CD4-positive, alpha-beta T cell (primary cell): ENCODE measurements at regions not wholly inside any gene's neighbourhood (a gene's known extent, or its start where the extent isn't known, plus 50 kb on each side); places are given as distances from the start of the nearest gene placed in this dataset.

Source experiments
- ATAC-seq: fragments of 200-7000 bp; cut with Tn5 transposase; one replicate; pipeline ENCODE4 v1.10.0; 2022; ENCODE audit warnings: mild to moderate bottlenecking; ENCODE audit not compliant: poor library complexity
- CTCF ChIA-PET: fragments of 350-600 bp; sonication (Branson Sonifier 250); formaldehyde crosslinking; loops from one replicate; lab custom pipeline; 2021; ENCODE audit warnings: antibody characterized with exemption, inconsistent platforms; lab: Charles Lee
- POLR2A ChIA-PET: fragments of 350-600 bp; sonication (Branson Sonifier 250); formaldehyde crosslinking; loops from one replicate; lab custom pipeline; 2021; ENCODE audit warnings: antibody characterized with exemption, inconsistent platforms; lab: Charles Lee
- DNase-seq, 14 experiments: peaks; one replicate each; pipeline ENCODE4 v3.0.0-alpha.2; 2013 to 2020; ENCODE audit warnings: mixed read lengths in 2 of 14
- H3K27ac ChIP-seq, 2 donors: one replicate each; pipeline versions ENCODE4 v1.5.1 to v1.7.0; 2013; ENCODE audit warnings: low read length in 2 of 2, low read depth in 1 of 2, mild to moderate bottlenecking in 1 of 2
- H3K27me3 ChIP-seq, 2 experiments: 1 replicate in 1 of 2; 2 replicates in 1 of 2; pipeline versions ENCODE4 v1.6.1 to v1.7.0; 2013; ENCODE audit warnings: low read length in 2 of 2, control low read depth in 1 of 2, mild to moderate bottlenecking in 1 of 2, moderate library complexity in 1 of 2; ENCODE audit not compliant: insufficient read depth in 2 of 2, control insufficient read depth in 1 of 2
- H3K36me3 ChIP-seq: one replicate; pipeline ENCODE4 v1.6.1; 2013; ENCODE audit warnings: low read length, control low read depth; ENCODE audit not compliant: insufficient read depth
- H3K4me1 ChIP-seq: one replicate; pipeline ENCODE4 v1.6.1; 2013; ENCODE audit warnings: low read length, control low read depth; ENCODE audit not compliant: insufficient read depth
- H3K4me3 ChIP-seq: one replicate; pipeline ENCODE4 v1.5.1; 2013; ENCODE audit warnings: mild to moderate bottlenecking, low read length, moderate library complexity
- H3K9me3 ChIP-seq, 2 experiments: 1 replicate in 1 of 2; 2 replicates in 1 of 2; pipeline versions ENCODE4 v1.6.1 to v1.7.0; 2013; ENCODE audit warnings: low read length in 2 of 2, mild to moderate bottlenecking in 2 of 2, control low read depth in 1 of 2, moderate library complexity in 1 of 2; ENCODE audit not compliant: control insufficient read depth in 1 of 2, insufficient read depth in 1 of 2
- H3K27ac Mint-ChIP-seq: one replicate; pipeline ENCODE4 v1.8.0; 2020; ENCODE audit warnings: mixed read lengths
- H3K27me3 Mint-ChIP-seq: one replicate; pipeline ENCODE4 v1.8.0; 2021; ENCODE audit warnings: mixed read lengths
- H3K36me3 Mint-ChIP-seq: one replicate; pipeline ENCODE4 v1.8.0; 2021; ENCODE audit warnings: low read depth, mixed read lengths
- H3K4me1 Mint-ChIP-seq: one replicate; pipeline ENCODE4 v1.8.0; 2021; ENCODE audit warnings: low read depth, mixed read lengths
- H3K4me3 Mint-ChIP-seq: one replicate; pipeline ENCODE4 v1.8.0; 2020; ENCODE audit warnings: mild to moderate bottlenecking, mixed read lengths
- H3K9me3 Mint-ChIP-seq: one replicate; pipeline ENCODE4 v1.8.0; 2020; ENCODE audit warnings: mixed read lengths
- intact Hi-C, 2 experiments: fragments of 100-400 bp; cut with DNase I in 1 of 2; cut with micrococcal nuclease in 1 of 2; formaldehyde crosslinking; loops; one replicate each; pipeline versions ENCODE4 v1.15.1 to v1.9.0; 2023 to 2025; cut with DNase I, micrococcal nuclease
- TF ChIP-seq, protein P1 (sequence below): fragments of 200-600 bp; IDR thresholded peaks from one replicate; pipeline ENCODE4 v1.8.0; 2022; ENCODE audit warnings: antibody characterized with exemption, mild to moderate bottlenecking

DNA sequence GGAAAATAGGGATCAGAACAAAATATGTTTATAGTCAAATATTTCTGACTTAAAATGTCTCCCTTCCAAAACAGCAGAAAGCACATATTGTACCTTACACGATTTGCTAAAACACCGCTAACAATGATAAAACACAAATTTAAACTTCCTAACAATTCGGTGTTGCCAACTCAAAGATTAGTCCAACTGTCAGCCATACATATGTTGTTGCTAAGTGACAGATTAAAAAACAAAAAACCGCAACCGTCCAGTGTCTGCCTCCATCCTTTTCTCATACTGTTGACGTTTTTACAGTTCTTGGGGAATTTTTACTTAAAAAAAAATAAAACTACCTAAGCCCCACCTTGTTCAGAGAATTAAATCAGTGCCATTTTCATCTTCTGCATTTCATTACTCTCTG is 118.0 kb downstream of the RAB11FIP2 start:
- ChIA-PET POLR2A (no interaction called here), CTCF (no interaction called here)
- Mint-ChIP-seq H3K36me3 (no peaks in the 10 kb centered on the region), H3K4me3 (no peak overlapping the region), H3K4me1 (no peaks in the 10 kb centered on the region), H3K27ac (no peak overlapping the region), H3K27me3 (peaks cover 15% of the 10 kb centered on the region), H3K9me3 (no peaks in the 10 kb centered on the region)
- no peak overlapping the region for H3K4me3 ChIP-seq
- no peaks in the 10 kb centered on the region for H3K4me1 ChIP-seq
- ATAC-seq (no peak), DNase-seq (no peak)
- H3K36me3 ChIP-seq: no peaks in the 10 kb centered on the region
- H3K9me3 ChIP-seq: no peaks in the 10 kb centered on the region
- TF ChIP-seq, protein P1, sequence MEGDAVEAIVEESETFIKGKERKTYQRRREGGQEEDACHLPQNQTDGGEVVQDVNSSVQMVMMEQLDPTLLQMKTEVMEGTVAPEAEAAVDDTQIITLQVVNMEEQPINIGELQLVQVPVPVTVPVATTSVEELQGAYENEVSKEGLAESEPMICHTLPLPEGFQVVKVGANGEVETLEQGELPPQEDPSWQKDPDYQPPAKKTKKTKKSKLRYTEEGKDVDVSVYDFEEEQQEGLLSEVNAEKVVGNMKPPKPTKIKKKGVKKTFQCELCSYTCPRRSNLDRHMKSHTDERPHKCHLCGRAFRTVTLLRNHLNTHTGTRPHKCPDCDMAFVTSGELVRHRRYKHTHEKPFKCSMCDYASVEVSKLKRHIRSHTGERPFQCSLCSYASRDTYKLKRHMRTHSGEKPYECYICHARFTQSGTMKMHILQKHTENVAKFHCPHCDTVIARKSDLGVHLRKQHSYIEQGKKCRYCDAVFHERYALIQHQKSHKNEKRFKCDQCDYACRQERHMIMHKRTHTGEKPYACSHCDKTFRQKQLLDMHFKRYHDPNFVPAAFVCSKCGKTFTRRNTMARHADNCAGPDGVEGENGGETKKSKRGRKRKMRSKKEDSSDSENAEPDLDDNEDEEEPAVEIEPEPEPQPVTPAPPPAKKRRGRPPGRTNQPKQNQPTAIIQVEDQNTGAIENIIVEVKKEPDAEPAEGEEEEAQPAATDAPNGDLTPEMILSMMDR: no peak
- H3K27me3 ChIP-seq: no peaks in the 10 kb centered on the region
- intact Hi-C loops: no loop called here
- no peak overlapping the region for H3K27ac ChIP-seq

DNA sequence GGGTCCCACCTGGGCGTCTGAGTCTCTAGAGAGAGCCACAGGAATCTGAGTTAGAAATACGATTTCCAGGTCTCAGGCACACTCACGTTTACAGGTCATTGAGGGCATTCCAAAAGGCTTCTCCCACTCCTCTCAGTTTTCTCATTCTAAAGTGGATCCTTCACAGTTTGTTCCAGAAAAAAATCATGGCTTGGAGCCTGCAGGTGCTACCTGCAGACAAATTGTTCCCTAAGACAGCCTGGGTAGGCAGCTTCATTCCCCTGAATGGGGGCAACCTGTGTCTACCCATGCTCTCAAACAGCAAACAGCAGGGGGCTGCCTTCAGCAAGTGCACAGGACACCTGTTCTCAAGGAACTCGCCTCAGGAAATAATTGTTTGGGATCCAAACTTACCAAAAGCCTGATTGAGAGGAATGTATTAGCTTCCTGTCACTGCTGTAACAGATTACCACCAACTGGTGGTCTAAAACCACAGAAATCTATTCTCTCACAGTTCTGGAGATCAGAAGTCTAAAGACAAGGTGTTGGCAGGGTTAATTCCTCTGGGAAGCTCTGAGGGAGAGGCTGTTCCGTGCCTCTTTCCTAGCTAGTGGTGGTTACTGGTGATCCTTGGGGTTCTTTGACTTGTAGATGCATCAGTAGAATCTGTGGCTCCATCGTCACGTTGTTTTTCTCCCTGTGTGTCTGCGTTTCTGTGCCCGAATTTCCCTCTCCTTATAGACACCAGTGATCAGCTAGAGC is 117.2 kb downstream of the RAB11FIP2 start:
- no peak for DNase-seq
- CTCF ChIA-PET: no interaction called here
- Histone ChIP-seq H3K4me3 (no peak overlapping the region), H3K27me3 (no peaks in the 10 kb centered on the region), H3K36me3 (no peaks in the 10 kb centered on the region), H3K4me1 (no peaks in the 10 kb centered on the region), H3K9me3 (no peaks in the 10 kb centered on the region), H3K27ac (no peak overlapping the region)
- H3K9me3 Mint-ChIP-seq: no peaks in the 10 kb centered on the region
- no peak overlapping the region for H3K4me3 Mint-ChIP-seq
- POLR2A ChIA-PET: no interaction called here
- no peaks in the 10 kb centered on the region for H3K4me1 Mint-ChIP-seq
- no peak overlapping the region for H3K27ac Mint-ChIP-seq
- ATAC-seq: no peak
- peaks cover 15% of the 10 kb centered on the region for H3K27me3 Mint-ChIP-seq
- TF ChIP-seq, protein P1: no peak
- intact Hi-C loops: no loop called here
- no peaks in the 10 kb centered on the region for H3K36me3 Mint-ChIP-seq

DNA sequence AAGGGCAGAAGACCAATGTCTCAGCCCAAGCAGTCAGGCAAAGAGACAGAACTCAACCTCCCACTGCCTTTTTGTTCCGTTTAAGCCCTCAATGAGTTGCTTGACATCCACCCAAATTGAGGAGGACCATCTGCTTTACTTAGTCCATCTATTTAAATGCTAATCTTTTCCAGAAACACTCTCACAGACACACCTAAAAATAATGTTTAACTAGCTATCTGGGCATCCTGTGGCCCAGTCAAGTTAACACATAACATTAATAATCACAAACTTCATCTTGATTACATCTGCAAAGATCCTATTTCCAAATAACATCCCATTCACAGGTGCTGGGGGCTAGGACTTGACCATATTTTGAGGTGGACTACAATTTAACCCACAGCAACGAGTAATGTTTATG is 115.7 kb downstream of the RAB11FIP2 start:
- Mint-ChIP-seq H3K4me3 (no peak overlapping the region), H3K27ac (no peak overlapping the region), H3K27me3 (peaks cover 15% of the 10 kb centered on the region), H3K4me1 (no peaks in the 10 kb centered on the region), H3K9me3 (no peaks in the 10 kb centered on the region), H3K36me3 (no peaks in the 10 kb centered on the region)
- H3K27me3 ChIP-seq: no peaks in the 10 kb centered on the region
- H3K27ac ChIP-seq: no peak overlapping the region
- CTCF ChIA-PET: no interaction called here
- no peak overlapping the region for H3K4me3 ChIP-seq
- ATAC-seq (no peak), DNase-seq (no peak)
- H3K9me3 ChIP-seq: no peaks in the 10 kb centered on the region
- no peaks in the 10 kb centered on the region for H3K4me1 ChIP-seq
- no peaks in the 10 kb centered on the region for H3K36me3 ChIP-seq
- intact Hi-C loops: no loop called here
- POLR2A ChIA-PET: no interaction called here
- TF ChIP-seq, protein P1: no peak
